ENCODE measurements at regions not wholly inside any gene's neighbourhood (a gene's known extent, or its start where the extent isn't known, plus 50 kb on each side); places are given as distances from the start of the nearest gene placed in this dataset.

GRCh38 chr2:152280780-152281179 is 54.2 kb upstream of the FMNL2 start:
- TF ChIP-seq CTCF (IDR thresholded peaks at IDR 0.05) (no peak), ZNF302 (CRISPR knock-in tag; IDR thresholded peaks at IDR 0.05) (no peak), EP300 (IDR thresholded peaks at IDR 0.05) (no peak), NFE2L2 (conservative IDR thresholded peaks at IDR 0.05; ENCODE audit: low read length) (no peak), POLR2A (IDR thresholded peaks at IDR 0.05; ENCODE audit: low read length) (no peak)
